ENCODE measurements at regions not wholly inside any gene's neighbourhood (a gene's known extent, or its start where the extent isn't known, plus 50 kb on each side); places are given as distances from the start of the nearest gene placed in this dataset.

DNA sequence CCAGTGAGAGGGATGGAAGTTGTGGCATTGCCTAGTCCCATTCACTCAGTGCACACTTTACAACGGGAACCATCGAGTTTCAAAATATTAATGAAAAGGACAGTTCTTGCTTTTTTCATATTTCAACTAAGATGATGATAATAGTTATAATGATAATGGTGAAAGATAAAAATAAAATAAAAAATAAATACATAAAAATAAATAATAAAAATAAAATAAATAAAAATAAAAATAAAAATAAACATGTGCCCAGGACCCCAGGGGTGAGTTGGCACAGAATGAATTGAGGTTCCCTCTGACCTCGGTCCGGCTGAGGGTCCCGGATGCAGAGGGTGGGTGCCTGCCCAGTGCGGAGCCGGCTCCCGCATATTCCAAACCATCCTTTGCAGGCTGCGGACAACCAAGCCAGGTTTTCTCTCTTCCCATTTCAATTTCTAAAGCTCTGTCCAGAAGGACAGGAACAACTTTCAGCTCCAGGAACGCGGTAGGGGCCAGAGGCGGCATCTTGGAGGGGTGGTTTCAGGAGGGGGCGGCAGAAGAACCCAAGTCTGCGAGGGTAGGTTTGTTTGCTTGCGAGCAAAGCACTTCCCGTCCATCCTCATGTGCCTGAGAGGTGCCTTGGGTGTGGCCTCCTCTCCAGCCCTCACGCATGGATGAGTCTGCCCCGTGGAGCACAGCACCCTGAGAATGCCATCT lies 236.8 kb downstream of the DLL1 start:
- H2AFZ ChIP-seq (ENCODE audit: low read length), result no peak overlapping the region
- peak overlapping the region; percentile 67 for H3K18ac ChIP-seq (ENCODE audit: low read length)
- H4K8ac ChIP-seq (ENCODE audit: low read depth, low read length), result peak overlapping the region; percentile 43
- H3K14ac ChIP-seq (ENCODE audit: low read length), result no peak overlapping the region
- no peak overlapping the region for H3K9ac ChIP-seq (ENCODE audit: low read depth, low read length, poor library complexity)
- no peak overlapping the region for H3K27ac ChIP-seq (replicated peaks; ENCODE audit: low read length)
- H3K4ac ChIP-seq (ENCODE audit: low read length), result no peak overlapping the region
- H3K4me2 ChIP-seq (ENCODE audit: insufficient read depth, low read length, poor library complexity, severe bottlenecking), result no peak overlapping the region
- no peak overlapping the region for H3K23ac ChIP-seq (ENCODE audit: low read depth, low read length, poor library complexity)
- no CpG with 5 or more reads among the region's 18 CpGs for WGBS, 2 donors (ENCODE audit: extremely low coverage in 2 of 2, insufficient read length in 2 of 2, insufficient replicate concordance in 1 of 2)
- H2BK15ac ChIP-seq (ENCODE audit: low read length), result no peak overlapping the region
- H2AK5ac ChIP-seq (ENCODE audit: low read depth, low read length), result no peak overlapping the region
- DNase-seq (ENCODE audit: low spot score), result no peak
- no peaks in the 10 kb centered on the region for H3K36me3 ChIP-seq (replicated peaks in 1 of 2; ENCODE audit: control insufficient read depth in 2 of 2, insufficient read depth in 2 of 2, low read length in 2 of 2)
- no peaks in the 10 kb centered on the region for H3K27me3 ChIP-seq (ENCODE audit: control insufficient read depth in 3 of 3, insufficient read depth in 3 of 3, low read depth in 1 of 3, low read length in 3 of 3)
- no peaks in the 10 kb centered on the region for H3K79me1 ChIP-seq (ENCODE audit: low read depth, low read length)
- no peak overlapping the region for H2BK5ac ChIP-seq (ENCODE audit: low read length)
- peaks cover 0 to 4% of the 10 kb centered on the region in 2 donors for H3K4me1 ChIP-seq (ENCODE audit: control insufficient read depth in 2 of 2, insufficient read depth in 1 of 2, low read depth in 1 of 2, low read length in 2 of 2)
- peak overlapping the region; percentile 4 for H2BK12ac ChIP-seq (ENCODE audit: low read length)
- no peak overlapping the region for H4K91ac ChIP-seq (ENCODE audit: low read depth, low read length, poor library complexity)
- H3K9me3 ChIP-seq (replicated peaks in 1 of 2; ENCODE audit: control insufficient read depth in 2 of 2, insufficient read depth in 1 of 2, low read depth in 1 of 2, low read length in 2 of 2), result peaks cover 0 to 2% of the 10 kb centered on the region in 2 donors
- H3K4me3 ChIP-seq (ENCODE audit: low read length in 2 of 2), result no peak overlapping the region
- H2BK120ac ChIP-seq (ENCODE audit: low read depth, low read length), result no peak overlapping the region

GRCh38 chr6:170052991-170053821 lies 237.7 kb downstream of the DLL1 start:
- Histone ChIP-seq H2AFZ (ENCODE audit: low read length) (no peak overlapping the region), H2AK5ac (ENCODE audit: low read depth, low read length) (peak overlapping the region; percentile 90), H2BK12ac (ENCODE audit: low read length) (peak overlapping the region; percentile 34), H3K4me3 (ENCODE audit: low read length in 2 of 2) (no peak overlapping the region), H3K4me2 (ENCODE audit: insufficient read depth, low read length, poor library complexity, severe bottlenecking) (no peak overlapping the region), H3K23ac (ENCODE audit: low read depth, low read length, poor library complexity) (peak overlapping the region; percentile 34), H4K8ac (ENCODE audit: low read depth, low read length) (no peak overlapping the region), H3K4me1 (ENCODE audit: control insufficient read depth in 2 of 2, insufficient read depth in 1 of 2, low read depth in 1 of 2, low read length in 2 of 2) (peaks cover 0 to 3% of the 10 kb centered on the region in 2 donors), H2BK5ac (ENCODE audit: low read length) (peak overlapping the region; percentile 10), H3K9ac (ENCODE audit: low read depth, low read length, poor library complexity) (peak overlapping the region; percentile 47), H3K18ac (ENCODE audit: low read length) (peak overlapping the region; percentile 92), H3K9me3 (replicated peaks in 1 of 2; ENCODE audit: control insufficient read depth in 2 of 2, insufficient read depth in 1 of 2, low read depth in 1 of 2, low read length in 2 of 2) (peaks cover 0 to 2% of the 10 kb centered on the region in 2 donors), H4K91ac (ENCODE audit: low read depth, low read length, poor library complexity) (no peak overlapping the region), H2BK120ac (ENCODE audit: low read depth, low read length) (no peak overlapping the region), H3K36me3 (replicated peaks in 1 of 2; ENCODE audit: control insufficient read depth in 2 of 2, insufficient read depth in 2 of 2, low read length in 2 of 2) (no peaks in the 10 kb centered on the region), H3K79me1 (ENCODE audit: low read depth, low read length) (no peaks in the 10 kb centered on the region), H3K27ac (replicated peaks; ENCODE audit: low read length) (no peak overlapping the region), H3K27me3 (ENCODE audit: control insufficient read depth in 3 of 3, insufficient read depth in 3 of 3, low read depth in 1 of 3, low read length in 3 of 3) (no peaks in the 10 kb centered on the region), H2BK15ac (ENCODE audit: low read length) (peak overlapping the region; percentile 45), H3K14ac (ENCODE audit: low read length) (peak overlapping the region; percentile 47), H3K4ac (ENCODE audit: low read length) (peak overlapping the region; percentile 17)
- WGBS, 2 donors (ENCODE audit: extremely low coverage in 2 of 2, insufficient read length in 2 of 2, insufficient replicate concordance in 1 of 2), result no CpG with 5 or more reads among the region's 27 CpGs
- DNase-seq (ENCODE audit: low spot score), result no peak

- peak overlapping the region; percentile 90 for H3K18ac ChIP-seq (ENCODE audit: low read length)
- peak overlapping the region; percentile 91 for H2AK5ac ChIP-seq (ENCODE audit: low read depth, low read length)
- no peak overlapping the region for H4K91ac ChIP-seq (ENCODE audit: low read depth, low read length, poor library complexity)
- no peak overlapping the region for H4K8ac ChIP-seq (ENCODE audit: low read depth, low read length)
- no peak overlapping the region for H3K4ac ChIP-seq (ENCODE audit: low read length)
- peaks cover 0 to 3% of the 10 kb centered on the region in 2 donors for H3K4me1 ChIP-seq (ENCODE audit: control insufficient read depth in 2 of 2, insufficient read depth in 1 of 2, low read depth in 1 of 2, low read length in 2 of 2)
- no CpG with 5 or more reads among the region's 30 CpGs for WGBS, 2 donors (ENCODE audit: extremely low coverage in 2 of 2, insufficient read length in 2 of 2, insufficient replicate concordance in 1 of 2)
- H2BK120ac ChIP-seq (ENCODE audit: low read depth, low read length), result no peak overlapping the region
- no peak overlapping the region for H3K4me2 ChIP-seq (ENCODE audit: insufficient read depth, low read length, poor library complexity, severe bottlenecking)
- peak overlapping the region; percentile 72 for H2BK5ac ChIP-seq (ENCODE audit: low read length)
- H3K4me3 ChIP-seq (ENCODE audit: low read length in 2 of 2), result peak overlapping the region in 1 of 2 donors; percentile 13
- H3K9ac ChIP-seq (ENCODE audit: low read depth, low read length, poor library complexity), result peak overlapping the region; percentile 35
- no peak for DNase-seq (ENCODE audit: low spot score)
- H3K27ac ChIP-seq (replicated peaks; ENCODE audit: low read length), result no peak overlapping the region
- H2AFZ ChIP-seq (ENCODE audit: low read length), result no peak overlapping the region
- H3K9me3 ChIP-seq (replicated peaks in 1 of 2; ENCODE audit: control insufficient read depth in 2 of 2, insufficient read depth in 1 of 2, low read depth in 1 of 2, low read length in 2 of 2), result peaks cover 0 to 2% of the 10 kb centered on the region in 2 donors
- no peaks in the 10 kb centered on the region for H3K27me3 ChIP-seq (ENCODE audit: control insufficient read depth in 3 of 3, insufficient read depth in 3 of 3, low read depth in 1 of 3, low read length in 3 of 3)
- H3K14ac ChIP-seq (ENCODE audit: low read length), result peak overlapping the region; percentile 94
- peak overlapping the region; percentile 86 for H2BK15ac ChIP-seq (ENCODE audit: low read length)
- peak overlapping the region; percentile 63 for H2BK12ac ChIP-seq (ENCODE audit: low read length)
- H3K36me3 ChIP-seq (replicated peaks in 1 of 2; ENCODE audit: control insufficient read depth in 2 of 2, insufficient read depth in 2 of 2, low read length in 2 of 2), result no peaks in the 10 kb centered on the region
- H3K79me1 ChIP-seq (ENCODE audit: low read depth, low read length), result no peaks in the 10 kb centered on the region
- no peak overlapping the region for H3K23ac ChIP-seq (ENCODE audit: low read depth, low read length, poor library complexity)
These were observed 239.4 kb downstream of the DLL1 start for GRCh38 chr6:170051229-170052172.
